ENCODE measurements at regions not wholly inside any gene's neighbourhood (a gene's known extent, or its start where the extent isn't known, plus 50 kb on each side); places are given as distances from the start of the nearest gene placed in this dataset.

GRCh38 chr3:177499779-177500423 is 302.6 kb upstream of the TBL1XR1 start (continued):
- no peak for TF ChIP-seq NFAT5 (CRISPR knock-in tag; IDR thresholded peaks at IDR 0.05)
- 0 out of 2 replicates have a peak, but pooled peaks have one; percentile 59 for TF ChIP-seq SP140L (CRISPR knock-in tag; IDR thresholded peaks at IDR 0.05; ENCODE audit: borderline replicate concordance)
- peak; percentile 32; the same call in 1 of the 2 replicates for TF ChIP-seq ZNF281 (CRISPR knock-in tag; IDR thresholded peaks at IDR 0.05; ENCODE audit: borderline replicate concordance)
- no peak for TF ChIP-seq ZNF766 (CRISPR knock-in tag; IDR thresholded peaks at IDR 0.05; ENCODE audit: borderline replicate concordance)
- no peak for TF ChIP-seq ZNF800 (CRISPR knock-in tag; IDR thresholded peaks at IDR 0.05)
- no peak for TF ChIP-seq DZIP1 (CRISPR knock-in tag; IDR thresholded peaks at IDR 0.05)
- no peak for TF ChIP-seq TCF12 (IDR thresholded peaks at IDR 0.05)
- no peak for TF ChIP-seq TCF12 (CRISPR knock-in tag; IDR thresholded peaks at IDR 0.05)
- TF ChIP-seq ZFP36L1 (CRISPR knock-in tag; IDR thresholded peaks at IDR 0.05) = 0 out of 2 replicates have a peak, but pooled peaks have one; percentile 27
- TF ChIP-seq TP53 (CRISPR knock-in tag; conservative IDR thresholded peaks at IDR 0.05) = no peak
- TF ChIP-seq ZNF121 (CRISPR knock-in tag; IDR thresholded peaks at IDR 0.05) = no peak
- no peak for TF ChIP-seq ZNF44 (CRISPR knock-in tag; IDR thresholded peaks at IDR 0.05)
- TF ChIP-seq ZNF367 (CRISPR knock-in tag; IDR thresholded peaks at IDR 0.05; ENCODE audit: borderline replicate concordance) = no peak
- TF ChIP-seq NFYC (CRISPR knock-in tag; IDR thresholded peaks at IDR 0.05) = no peak
- TF ChIP-seq PAF1 (CRISPR knock-in tag; IDR thresholded peaks at IDR 0.05) = no peak
- peak; percentile 97 for TF ChIP-seq HNF4A (CRISPR knock-in tag; IDR thresholded peaks at IDR 0.05)
- no peak for TF ChIP-seq GTF2F1 (IDR thresholded peaks at IDR 0.05; ENCODE audit: low read length)
- 0 out of 2 replicates have a peak, but pooled peaks have one; percentile 32 for TF ChIP-seq MAX (IDR thresholded peaks at IDR 0.05)
